ENCODE measurements at regions not wholly inside any gene's neighbourhood (a gene's known extent, or its start where the extent isn't known, plus 50 kb on each side); places are given as distances from the start of the nearest gene placed in this dataset.

GRCh38 chr5:162806195-162806594 lies 631.2 kb upstream of the CCNG1 start:
- no peak for ATAC-seq
- no peak for DNase-seq (ENCODE audit: low spot score)
- Mint-ChIP-seq H3K36me3 (peaks cover 6% of the 10 kb centered on the region; the same call in 1 of the 2 replicates), H3K4me1 (peaks cover 16% of the 10 kb centered on the region), H3K27ac (no peak overlapping the region), H3K9me3 (peaks cover 7% of the 10 kb centered on the region), H3K4me3 (no peak overlapping the region), H3K27me3 (ENCODE audit: low read depth) (no peaks in the 10 kb centered on the region)
- TF ChIP-seq ELF4 (CRISPR knock-in tag; IDR thresholded peaks at IDR 0.05; ENCODE audit: low read depth) (no peak), EMX1 (CRISPR knock-in tag; IDR thresholded peaks at IDR 0.05) (no peak), CREM (CRISPR knock-in tag; IDR thresholded peaks at IDR 0.05) (no peak), NR1H2 (CRISPR knock-in tag; IDR thresholded peaks at IDR 0.05) (no peak), HMGA2 (CRISPR knock-in tag; IDR thresholded peaks at IDR 0.05) (no peak), ZNF512 (CRISPR knock-in tag; IDR thresholded peaks at IDR 0.05; ENCODE audit: borderline replicate concordance) (no peak), USF1 (CRISPR knock-in tag; IDR thresholded peaks at IDR 0.05) (no peak), ZNF281 (CRISPR knock-in tag; IDR thresholded peaks at IDR 0.05) (no peak), MXD4 (CRISPR knock-in tag; IDR thresholded peaks at IDR 0.05; ENCODE audit: borderline replicate concordance) (no peak)
- CTCF ChIA-PET = no interaction called here
- POLR2A ChIA-PET = no interaction called here

GRCh38 chr5:162811071-162811470 lies 626.3 kb upstream of the CCNG1 start:
- ChIA-PET POLR2A (no interaction called here), CTCF (no interaction called here)
- ATAC-seq (no peak), DNase-seq (ENCODE audit: low spot score) (no peak)
- Mint-ChIP-seq H3K36me3 (peaks cover 6% of the 10 kb centered on the region; the same call in 1 of the 2 replicates), H3K9me3 (peaks cover 12% of the 10 kb centered on the region), H3K27ac (no peak overlapping the region), H3K27me3 (ENCODE audit: low read depth) (no peaks in the 10 kb centered on the region), H3K4me3 (no peak overlapping the region), H3K4me1 (peaks cover 13% of the 10 kb centered on the region)
- no peak for TF ChIP-seq ZNF121 (CRISPR knock-in tag; IDR thresholded peaks at IDR 0.05)
- no peak for TF ChIP-seq ATF2 (CRISPR knock-in tag; IDR thresholded peaks at IDR 0.05; ENCODE audit: borderline replicate concordance, low read depth)

GRCh38 chr5:162816816-162817215 lies 620.6 kb upstream of the CCNG1 start:
- Mint-ChIP-seq H3K27me3 (ENCODE audit: low read depth) (no peaks in the 10 kb centered on the region), H3K36me3 (no peaks in the 10 kb centered on the region), H3K27ac (no peak overlapping the region), H3K9me3 (peaks cover 5% of the 10 kb centered on the region; the same call in 1 of the 2 replicates), H3K4me1 (peaks cover 4% of the 10 kb centered on the region; the same call in 1 of the 2 replicates), H3K4me3 (no peak overlapping the region)
- POLR2A ChIA-PET = no interaction called here
- CTCF ChIA-PET = no interaction called here
- ATAC-seq (no peak), DNase-seq (ENCODE audit: low spot score) (no peak)
- no peak for TF ChIP-seq FOXP4 (CRISPR knock-in tag; IDR thresholded peaks at IDR 0.05)
- no peak for TF ChIP-seq OVOL2 (CRISPR knock-in tag; IDR thresholded peaks at IDR 0.05; ENCODE audit: borderline replicate concordance)

Measured in WTC11 (cell line).